Left ventricle myocardium inferior (tissue), 1 donor: ENCODE measurements at regions not wholly inside any gene's neighbourhood (a gene's known extent, or its start where the extent isn't known, plus 50 kb on each side); places are given as distances from the start of the nearest gene placed in this dataset.

Experiments
- DNase-seq: peaks from one replicate; pipeline ENCODE4 v3.0.0-alpha.2; 2020
- H3K27ac ChIP-seq: fragments of 200-600 bp; replicated peaks from 2 replicates; pipeline ENCODE4 v1.8.0; 2021
- H3K27me3 ChIP-seq: fragments of 200-600 bp; 2 replicates; pipeline ENCODE4 v1.8.0; 2021; ENCODE audit warnings: low read depth
- H3K36me3 ChIP-seq: fragments of 200-600 bp; 2 replicates; pipeline ENCODE4 v1.8.0; 2021
- H3K4me1 ChIP-seq: fragments of 200-600 bp; 2 replicates; pipeline ENCODE4 v1.8.0; 2021
- H3K4me3 ChIP-seq: fragments of 200-600 bp; 2 replicates; pipeline ENCODE4 v1.8.0; 2021; ENCODE audit warnings: mild to moderate bottlenecking, moderate library complexity
- H3K9me3 ChIP-seq: fragments of 200-600 bp; replicated peaks from 2 replicates; pipeline ENCODE4 v1.8.0; 2021
- intact Hi-C: fragments of 100-400 bp; cut with micrococcal nuclease; formaldehyde crosslinking; loops from one replicate; pipeline ENCODE4 v1.11.0; 2022
- TF ChIP-seq, protein P1 (sequence below): fragments of 200-600 bp; IDR thresholded peaks from 2 replicates; pipeline ENCODE4 v1.8.0; 2021; ENCODE audit warnings: antibody characterized with exemption, mild to moderate bottlenecking, borderline replicate concordance
- donor health status: DM: no; HTN: yes; CAD: no; lungs with severe emphysema.

DNA sequence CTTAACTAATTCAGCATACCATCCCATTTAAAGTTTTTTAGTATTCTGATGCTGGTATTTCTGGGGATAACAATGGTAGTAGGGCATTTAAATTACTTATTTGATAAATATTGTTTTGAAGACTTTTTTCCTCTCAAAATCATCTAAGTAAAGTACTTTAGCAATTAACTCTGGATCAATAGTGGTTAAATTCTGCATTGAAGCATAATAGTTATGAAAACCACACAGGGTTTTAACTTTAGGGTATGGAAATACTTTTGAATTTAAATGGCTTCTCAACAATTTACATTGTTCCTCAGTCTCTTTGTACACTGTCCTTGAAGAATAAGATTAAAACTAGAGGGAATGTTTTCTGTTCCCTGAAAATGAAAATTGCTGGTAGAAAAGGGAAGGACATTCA is 202.6 kb upstream of the STEAP4 start:
- DNase-seq, result no peak
- H3K4me1 ChIP-seq, result no peaks in the 10 kb centered on the region
- no peaks in the 10 kb centered on the region for H3K36me3 ChIP-seq
- no peak overlapping the region for H3K27ac ChIP-seq
- H3K4me3 ChIP-seq, result no peak overlapping the region
- intact Hi-C loops, result no loop called here
- no peaks in the 10 kb centered on the region for H3K27me3 ChIP-seq
- H3K9me3 ChIP-seq, result peaks cover 26% of the 10 kb centered on the region
- TF ChIP-seq, protein P1, sequence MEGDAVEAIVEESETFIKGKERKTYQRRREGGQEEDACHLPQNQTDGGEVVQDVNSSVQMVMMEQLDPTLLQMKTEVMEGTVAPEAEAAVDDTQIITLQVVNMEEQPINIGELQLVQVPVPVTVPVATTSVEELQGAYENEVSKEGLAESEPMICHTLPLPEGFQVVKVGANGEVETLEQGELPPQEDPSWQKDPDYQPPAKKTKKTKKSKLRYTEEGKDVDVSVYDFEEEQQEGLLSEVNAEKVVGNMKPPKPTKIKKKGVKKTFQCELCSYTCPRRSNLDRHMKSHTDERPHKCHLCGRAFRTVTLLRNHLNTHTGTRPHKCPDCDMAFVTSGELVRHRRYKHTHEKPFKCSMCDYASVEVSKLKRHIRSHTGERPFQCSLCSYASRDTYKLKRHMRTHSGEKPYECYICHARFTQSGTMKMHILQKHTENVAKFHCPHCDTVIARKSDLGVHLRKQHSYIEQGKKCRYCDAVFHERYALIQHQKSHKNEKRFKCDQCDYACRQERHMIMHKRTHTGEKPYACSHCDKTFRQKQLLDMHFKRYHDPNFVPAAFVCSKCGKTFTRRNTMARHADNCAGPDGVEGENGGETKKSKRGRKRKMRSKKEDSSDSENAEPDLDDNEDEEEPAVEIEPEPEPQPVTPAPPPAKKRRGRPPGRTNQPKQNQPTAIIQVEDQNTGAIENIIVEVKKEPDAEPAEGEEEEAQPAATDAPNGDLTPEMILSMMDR, result no peak

DNA sequence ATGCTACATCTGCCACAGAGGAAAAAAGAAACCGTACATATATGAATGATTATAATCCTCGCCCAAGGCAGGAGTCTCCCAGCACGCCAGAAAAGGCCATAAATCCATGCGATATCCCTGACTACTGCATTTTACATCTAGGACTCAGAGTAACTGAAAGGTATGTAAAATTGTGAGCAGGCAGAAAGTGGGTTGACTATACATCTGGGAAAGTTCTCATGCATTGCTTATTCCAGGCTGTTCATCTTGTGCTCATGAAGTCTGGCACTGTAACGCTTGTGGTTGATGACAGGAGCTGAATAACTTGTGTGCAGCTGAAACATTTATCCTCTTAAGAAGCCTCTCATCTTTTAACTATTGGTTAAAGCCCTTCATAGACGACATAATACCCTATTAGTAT is 193.4 kb upstream of the STEAP4 start:
- no peaks in the 10 kb centered on the region for H3K36me3 ChIP-seq
- intact Hi-C loops, result no loop called here
- no peak overlapping the region for H3K27ac ChIP-seq
- H3K4me1 ChIP-seq, result no peaks in the 10 kb centered on the region
- peaks cover 21% of the 10 kb centered on the region for H3K9me3 ChIP-seq
- no peak for DNase-seq
- no peaks in the 10 kb centered on the region for H3K27me3 ChIP-seq
- TF ChIP-seq, protein P1, result no peak
- H3K4me3 ChIP-seq, result no peak overlapping the region

GRCh38 chr7:88495881-88496725 is 189.4 kb upstream of the STEAP4 start:
- H3K27me3 ChIP-seq, result no peaks in the 10 kb centered on the region
- TF ChIP-seq, protein P1, result no peak
- DNase-seq, result no peak
- H3K36me3 ChIP-seq, result no peaks in the 10 kb centered on the region
- H3K4me1 ChIP-seq, result no peaks in the 10 kb centered on the region
- H3K4me3 ChIP-seq, result no peak overlapping the region
- intact Hi-C loops, result no loop called here
- H3K9me3 ChIP-seq, result no peaks in the 10 kb centered on the region
- H3K27ac ChIP-seq, result no peak overlapping the region

DNA sequence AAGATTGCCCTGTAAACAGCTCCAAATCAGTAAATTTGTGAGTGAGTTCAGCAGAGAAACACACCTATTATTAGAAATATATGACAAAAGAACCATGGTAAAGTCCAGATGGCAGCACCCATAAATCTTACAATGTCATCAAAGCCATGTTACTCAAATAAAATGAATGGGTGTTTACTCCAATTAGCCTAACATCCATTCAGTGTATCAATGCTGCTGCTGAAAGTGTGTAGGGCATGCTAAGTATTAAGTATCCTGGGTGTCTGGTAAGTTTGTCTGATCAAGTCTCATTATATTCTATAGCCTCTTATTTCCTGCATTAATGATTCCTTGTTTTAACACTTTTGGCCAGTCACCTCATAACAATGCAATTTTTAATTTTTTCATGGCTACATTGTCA is 185.5 kb upstream of the STEAP4 start:
- H3K9me3 ChIP-seq, result no peaks in the 10 kb centered on the region
- TF ChIP-seq, protein P1, result no peak
- intact Hi-C loops, result no loop called here
- no peaks in the 10 kb centered on the region for H3K36me3 ChIP-seq
- H3K27ac ChIP-seq, result no peak overlapping the region
- H3K4me3 ChIP-seq, result no peak overlapping the region
- no peak for DNase-seq
- H3K4me1 ChIP-seq, result no peaks in the 10 kb centered on the region
- no peaks in the 10 kb centered on the region for H3K27me3 ChIP-seq

DNA sequence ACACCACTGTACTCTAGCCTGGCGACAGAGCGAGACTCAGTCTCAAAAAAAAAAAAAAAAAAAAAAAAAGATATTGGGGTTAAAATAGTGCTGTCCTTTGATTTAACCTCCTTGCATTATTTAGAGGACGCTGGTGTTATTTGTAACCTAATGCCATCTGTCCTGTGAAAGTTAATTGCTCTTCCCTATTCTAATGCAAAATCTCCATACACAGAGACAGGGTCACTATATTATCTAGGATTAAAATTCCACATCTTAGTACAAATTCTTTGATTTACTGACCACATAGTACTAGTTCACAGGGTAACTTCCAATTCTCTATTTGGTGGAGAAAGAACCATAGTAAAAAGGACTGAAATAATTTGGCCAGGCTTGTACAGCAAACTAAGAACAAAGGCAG is 184.2 kb upstream of the STEAP4 start:
- no peak overlapping the region for H3K27ac ChIP-seq
- H3K4me3 ChIP-seq, result no peak overlapping the region
- H3K27me3 ChIP-seq, result no peaks in the 10 kb centered on the region
- H3K9me3 ChIP-seq, result no peaks in the 10 kb centered on the region
- TF ChIP-seq, protein P1, result no peak
- no peaks in the 10 kb centered on the region for H3K36me3 ChIP-seq
- no peak for DNase-seq
- intact Hi-C loops, result no loop called here
- H3K4me1 ChIP-seq, result no peaks in the 10 kb centered on the region
